CMK (cell line): ENCODE measurements at regions not wholly inside any gene's neighbourhood (a gene's known extent, or its start where the extent isn't known, plus 50 kb on each side); places are given as distances from the start of the nearest gene placed in this dataset.
"Not testable (repeated sequence)": the region's sequence is repeated elsewhere in the genome, so short reads cannot be mapped to it uniquely, and the experiment has no call there.

Source experiments
- DNase-seq: peaks from one replicate; pipeline ENCODE4 v3.0.0-alpha.2; 2010; ENCODE audit warnings: low read depth

DNA sequence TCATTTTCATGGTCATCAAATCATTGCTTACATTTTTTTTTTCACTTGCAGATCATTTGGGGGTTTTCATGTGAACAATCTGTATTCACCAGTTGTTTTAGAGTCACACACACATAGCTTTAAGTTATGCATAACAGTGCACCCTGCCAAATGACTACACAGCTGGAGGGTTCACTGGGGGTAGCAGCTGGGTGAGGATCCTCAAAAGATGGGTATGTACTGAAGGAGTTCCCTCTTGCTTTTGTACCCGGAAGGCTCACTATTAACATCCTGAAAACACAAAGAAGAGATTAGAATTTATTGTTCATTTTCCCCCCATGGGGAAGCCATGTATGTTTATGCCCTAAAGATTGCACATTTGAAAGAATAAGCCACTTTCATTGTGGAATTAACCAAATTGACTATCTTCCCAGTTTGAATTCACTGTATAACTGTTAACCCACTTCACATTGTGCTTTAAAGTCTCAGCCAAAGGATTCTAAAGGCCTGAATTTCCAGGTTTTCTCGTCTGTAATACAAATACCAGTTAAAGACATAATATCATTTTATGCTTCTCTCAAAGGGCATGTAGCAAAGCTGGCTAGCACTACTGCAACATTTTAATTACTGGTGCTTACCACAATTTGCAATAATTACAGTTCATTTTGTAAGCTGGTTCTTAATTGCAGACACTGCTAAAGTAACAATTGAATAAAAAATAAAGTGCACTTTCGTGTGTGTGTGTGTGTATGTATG, 466.4 kb upstream of the MEF2C start:
- DNase-seq, result no peak

GRCh38 chr5:89346573-89346972, 463.6 kb upstream of the MEF2C start:
- DNase-seq, result no peak

GRCh38 chr5:89343666-89344065, 460.7 kb upstream of the MEF2C start:
- DNase-seq, result no peak

DNA sequence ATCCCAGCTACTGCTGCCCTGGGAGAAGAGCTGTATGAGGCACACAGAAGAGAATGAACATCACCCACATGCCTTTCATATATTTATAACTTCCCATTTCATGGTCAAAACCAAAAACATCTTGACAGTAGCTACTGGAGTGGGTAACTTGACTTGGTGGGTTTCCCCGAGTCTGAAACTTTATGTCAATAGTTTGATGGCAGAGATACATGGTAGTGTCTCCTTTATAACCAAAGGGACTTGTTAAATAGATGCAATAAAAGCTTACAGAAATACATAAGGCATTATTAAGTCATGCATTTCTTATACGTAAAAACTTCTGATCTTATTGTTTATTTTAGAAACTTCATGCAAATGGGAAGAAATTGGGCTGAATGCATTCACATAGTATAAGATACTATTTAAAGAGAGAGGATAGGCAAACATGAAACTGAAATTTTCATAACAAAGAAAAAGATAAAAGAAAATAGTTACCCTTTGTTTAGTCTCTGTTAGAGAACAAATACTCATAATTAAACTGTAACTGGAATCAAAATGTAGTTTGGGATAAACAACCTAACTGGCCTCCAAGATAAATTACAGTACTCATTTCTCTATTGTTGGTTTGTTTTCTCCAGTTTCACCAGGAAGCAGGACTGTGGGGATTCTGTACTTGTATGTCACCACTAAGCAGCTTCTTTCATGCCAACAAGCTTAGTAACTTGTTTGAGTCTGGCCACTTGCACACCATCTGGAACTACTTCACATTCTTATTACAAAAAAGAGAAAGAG, 459.3 kb upstream of the MEF2C start:
- no peak for DNase-seq

DNA sequence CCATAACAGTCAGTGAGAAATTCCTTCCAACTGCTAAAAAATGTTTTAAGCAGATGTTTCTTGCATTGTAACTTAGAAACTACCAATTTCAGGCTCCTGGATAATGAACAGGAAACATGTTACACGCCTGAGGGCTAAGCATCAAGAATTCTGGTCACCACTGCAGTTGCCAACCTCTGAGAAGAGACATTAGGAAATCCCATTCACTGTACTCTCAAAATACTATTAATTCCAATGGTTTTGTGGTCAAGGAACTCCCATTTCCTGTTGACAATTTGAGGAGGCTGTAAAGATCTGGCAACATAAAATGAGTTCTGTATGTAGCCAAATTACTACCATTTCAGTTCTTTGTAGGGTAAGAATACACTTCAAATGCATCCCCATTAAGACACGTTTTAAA, 456.0 kb upstream of the MEF2C start:
- DNase-seq, result no peak

DNA sequence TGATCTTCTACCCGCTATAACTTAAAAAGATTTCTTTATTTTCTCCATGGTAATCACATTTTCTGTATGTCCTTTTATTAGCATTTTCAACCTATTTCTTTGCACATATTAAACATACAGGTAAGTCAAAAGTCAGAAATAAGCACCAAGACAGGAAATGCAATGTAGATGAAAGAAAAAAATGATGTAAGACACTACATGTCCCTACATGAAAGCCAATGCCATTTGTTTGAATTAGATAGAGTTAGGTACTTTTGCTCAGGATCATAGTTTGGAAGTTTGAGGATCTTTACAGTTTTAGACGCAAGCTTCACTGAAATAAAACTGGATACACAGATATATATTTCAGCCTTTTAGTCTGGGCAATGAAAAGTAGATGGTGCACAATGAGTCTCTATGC, 453.1 kb upstream of the MEF2C start:
- no peak for DNase-seq

GRCh38 chr5:89330140-89330539, 447.2 kb upstream of the MEF2C start:
- no peak for DNase-seq

DNA sequence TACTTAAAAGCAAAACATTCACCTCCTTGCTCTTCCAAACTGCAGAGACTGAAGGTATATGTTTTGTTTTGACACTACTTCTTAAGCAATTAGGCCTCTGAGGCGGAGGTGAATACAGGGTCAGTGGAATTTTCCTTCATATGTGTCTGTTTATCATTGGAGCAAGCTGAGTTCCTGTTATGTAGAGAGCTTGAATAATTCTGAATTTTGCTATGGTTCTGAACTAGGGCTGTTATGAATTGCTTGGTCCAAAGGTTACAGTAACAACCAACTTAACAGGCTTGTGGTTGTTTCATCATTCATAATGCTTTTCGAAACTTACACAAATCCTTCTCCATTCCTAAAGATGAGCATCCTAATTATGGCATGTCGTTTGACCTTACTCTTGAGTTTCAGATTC, 444.6 kb upstream of the MEF2C start:
- no peak for DNase-seq

DNA sequence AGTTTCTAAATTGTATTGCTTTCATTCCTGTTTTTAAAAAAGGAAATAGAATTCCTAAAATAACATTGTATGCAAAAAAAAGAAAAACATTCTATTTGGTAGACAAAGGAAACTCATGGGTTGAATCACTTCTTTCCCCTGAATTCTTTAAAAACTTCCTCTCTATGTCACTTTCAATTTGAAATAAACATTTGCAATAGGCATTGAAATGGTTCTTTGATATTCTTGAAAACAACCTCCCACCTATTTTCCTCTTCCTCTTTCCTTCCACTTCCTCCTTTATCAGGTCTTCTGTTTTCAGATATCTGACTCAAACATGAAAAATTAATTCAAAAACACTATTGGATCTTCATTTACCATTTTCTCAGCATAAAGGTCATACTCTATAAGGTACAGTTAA, 442.0 kb upstream of the MEF2C start:
- DNase-seq, result no peak

DNA sequence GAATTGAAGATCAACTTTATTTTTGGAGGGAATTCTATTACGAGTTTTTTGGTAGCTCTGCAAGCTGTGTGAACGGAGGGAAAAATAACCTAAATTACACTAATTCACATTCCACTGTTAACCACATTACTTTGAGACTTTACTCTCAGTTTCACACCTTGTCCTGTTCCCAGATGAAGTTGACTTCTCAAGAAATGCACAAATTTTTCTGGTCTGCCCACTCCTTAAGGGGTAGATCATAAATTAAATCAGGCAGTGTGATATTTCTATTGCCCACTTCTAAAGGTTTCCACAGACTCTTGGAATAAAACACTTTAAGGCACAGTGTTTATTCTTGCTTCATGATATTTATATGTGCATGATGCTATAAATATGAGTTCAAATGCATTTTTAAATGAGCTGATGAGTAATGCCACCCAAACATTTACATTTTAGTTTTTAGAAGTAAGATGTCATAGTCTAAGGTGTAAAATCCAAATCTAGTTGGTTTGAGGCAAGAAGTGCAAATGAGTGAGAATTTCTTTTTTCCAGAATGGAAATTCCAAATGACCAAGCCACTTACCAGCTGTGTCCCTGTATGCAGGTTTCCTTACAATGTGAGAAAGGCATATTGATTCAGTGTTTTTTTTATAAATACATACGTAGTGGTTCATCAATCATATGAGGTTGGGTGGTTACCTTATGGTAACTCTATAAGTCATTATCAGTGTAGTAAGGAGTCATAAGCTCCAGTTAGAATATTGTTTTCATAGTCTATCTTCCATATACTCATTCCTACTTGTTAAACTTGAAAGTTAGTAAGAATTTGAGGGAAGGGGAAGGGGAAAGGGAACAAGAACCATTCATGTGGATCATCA, 437.7 kb upstream of the MEF2C start:
- DNase-seq, result no peak

GRCh38 chr5:89317838-89318237, 434.9 kb upstream of the MEF2C start:
- DNase-seq, result not testable (repeated sequence)

DNA sequence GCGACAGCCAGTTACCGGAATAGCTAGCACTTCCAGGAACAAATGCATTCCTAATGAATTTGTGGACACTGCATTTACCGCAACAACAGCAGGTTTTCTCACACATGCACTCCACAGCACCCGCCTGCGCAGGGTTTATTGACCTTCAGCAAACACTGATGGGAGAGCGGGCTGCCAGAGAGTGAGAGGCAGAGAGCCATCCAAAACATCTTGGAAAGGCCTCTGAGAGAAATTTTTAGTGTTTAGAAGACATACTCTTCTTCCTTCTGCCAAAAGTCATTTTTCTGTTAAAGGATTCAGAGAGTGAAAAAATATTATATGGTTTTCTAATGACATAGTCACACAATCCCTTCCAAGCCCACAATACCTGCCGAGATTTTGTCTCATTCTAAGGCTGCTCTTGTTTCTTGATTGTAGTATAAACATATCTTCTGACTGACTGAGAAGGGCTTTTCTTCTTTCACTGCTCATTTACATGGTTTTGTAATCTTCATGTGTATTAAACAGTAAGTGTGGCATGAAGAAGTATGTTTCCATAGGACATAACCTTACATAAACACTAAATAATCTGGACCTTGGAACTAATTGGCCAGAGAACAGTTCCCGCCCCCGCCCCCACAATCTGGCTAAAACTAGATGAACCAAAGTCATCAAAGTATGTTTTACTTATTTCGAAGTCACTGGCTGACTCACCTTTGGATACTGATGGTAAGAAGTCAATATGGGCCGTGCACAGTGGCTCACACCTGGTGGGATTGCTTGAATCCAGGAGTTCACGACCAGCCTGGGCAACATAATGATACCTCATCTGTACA, 432.5 kb upstream of the MEF2C start:
- DNase-seq, result no peak

DNA sequence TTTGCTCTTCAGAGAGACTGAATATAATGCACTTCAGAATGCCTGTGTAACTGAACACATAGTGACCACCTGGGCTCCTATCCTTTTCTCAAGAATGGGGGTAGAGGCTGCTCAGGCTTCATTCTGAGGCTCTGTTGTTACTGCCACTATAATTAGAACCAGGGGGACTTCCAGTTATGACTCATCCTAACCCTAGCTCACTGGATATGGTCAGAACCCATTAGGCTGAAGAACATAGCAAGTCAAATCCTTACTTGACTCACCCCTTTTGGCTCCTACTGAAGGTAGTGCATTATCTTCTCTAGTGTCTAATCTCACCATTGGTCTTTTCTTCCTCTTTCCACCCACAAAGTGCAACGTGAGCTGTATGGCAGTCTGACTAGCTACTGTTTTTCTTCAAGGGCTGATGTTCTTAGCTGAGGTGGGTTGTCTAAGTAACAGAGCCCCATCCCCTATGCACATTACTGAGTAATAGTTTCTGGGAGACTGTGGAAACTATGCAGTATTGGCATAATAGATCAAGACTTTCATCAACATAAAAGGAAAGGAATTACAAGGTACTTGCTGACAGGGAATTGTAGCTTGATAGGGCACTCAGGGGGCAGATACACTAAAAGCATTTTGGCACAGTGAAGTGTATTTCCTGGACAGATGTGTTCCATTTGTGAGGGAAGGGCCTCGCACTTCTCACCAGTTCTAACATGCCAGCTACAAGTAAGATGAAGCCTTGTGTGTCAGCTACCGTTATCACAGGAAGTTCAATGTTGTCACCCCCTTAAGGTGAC, 431.0 kb upstream of the MEF2C start:
- DNase-seq, result no peak

DNA sequence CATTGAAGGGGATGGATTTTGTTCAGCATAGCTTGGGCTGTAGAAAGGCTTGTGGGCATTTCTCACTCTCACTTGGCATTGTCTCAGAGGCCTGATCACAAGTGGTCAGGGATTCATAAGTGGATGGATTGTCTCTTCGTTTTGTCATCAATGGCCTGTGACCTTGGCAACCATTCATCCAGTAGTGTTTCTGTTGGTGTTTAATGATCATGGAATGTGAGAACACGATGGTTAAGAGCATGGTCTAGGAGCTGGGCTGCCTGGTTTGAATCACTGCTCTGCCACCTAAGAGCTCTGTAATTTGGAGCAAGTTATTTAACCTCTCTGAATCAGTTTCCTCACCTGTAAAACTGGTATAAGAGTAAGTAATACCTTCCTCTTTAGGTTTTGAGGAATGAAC, 430.1 kb upstream of the MEF2C start:
- DNase-seq, result no peak

GRCh38 chr5:89309268-89309667, 426.3 kb upstream of the MEF2C start:
- DNase-seq, result no peak

- no peak for DNase-seq
Observed at GRCh38 chr5:89308606-89309040, 425.6 kb upstream of the MEF2C start.

DNA sequence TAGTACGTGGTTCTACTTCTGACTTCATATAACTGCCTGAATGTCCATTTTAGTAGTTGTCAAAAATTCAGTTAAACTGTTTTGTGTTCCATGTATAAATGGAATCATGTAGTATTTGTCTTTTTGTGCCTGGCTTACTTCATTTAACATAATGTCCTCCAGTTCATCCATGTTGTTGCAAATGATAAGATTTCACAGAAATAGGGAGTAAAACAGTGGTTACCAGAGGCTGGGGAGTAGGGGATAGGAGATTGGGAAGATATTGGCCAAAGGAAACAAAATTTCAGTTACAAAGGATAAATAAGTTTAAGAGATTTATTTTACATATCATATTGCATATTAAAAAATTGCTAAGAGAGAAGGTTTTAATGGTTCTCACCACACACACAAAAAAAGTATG, 425.0 kb upstream of the MEF2C start:
- no peak for DNase-seq

GRCh38 chr5:89307141-89307540, 424.2 kb upstream of the MEF2C start:
- DNase-seq, result not testable (repeated sequence)

- no peak for DNase-seq
Observed at GRCh38 chr5:89303033-89303480, 420.1 kb upstream of the MEF2C start.

DNA sequence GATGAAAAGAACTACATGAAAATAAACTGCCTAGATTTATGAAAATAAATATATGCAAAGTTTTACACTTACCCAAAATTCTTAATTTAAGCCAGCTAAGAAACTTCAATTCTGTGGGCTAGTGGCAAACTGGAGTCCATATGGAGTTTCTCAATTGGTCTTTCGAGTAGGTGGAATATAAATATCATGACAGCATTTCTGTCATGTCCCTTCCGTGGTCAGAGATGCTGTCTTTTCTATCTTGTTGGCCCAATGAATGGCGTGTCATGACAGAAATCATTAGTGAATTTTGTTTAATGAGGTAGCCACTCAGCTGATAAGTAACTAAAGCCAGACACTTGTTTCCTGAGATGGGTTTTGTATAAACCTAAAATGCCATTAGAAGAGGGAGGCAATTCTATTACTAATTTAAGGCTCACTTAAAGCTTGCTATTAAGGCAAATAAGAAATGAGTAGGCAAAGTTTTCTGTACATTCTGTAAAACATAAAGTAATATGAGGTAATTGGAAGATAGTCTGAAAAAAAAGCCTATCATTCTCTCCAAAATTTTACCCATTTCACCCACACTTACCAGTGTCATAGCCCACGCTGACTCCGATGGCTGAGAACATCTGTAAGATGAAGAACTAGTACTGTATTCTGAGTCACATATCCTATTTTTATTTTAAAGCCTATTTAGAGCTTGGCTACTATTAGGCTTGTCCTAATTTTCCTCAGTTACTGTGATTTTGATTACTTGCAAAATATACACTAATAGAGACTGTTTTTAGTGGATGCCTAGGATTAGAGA, 419.3 kb upstream of the MEF2C start:
- DNase-seq, result no peak
